HepG2 (cell line): ENCODE measurements at regions not wholly inside any gene's neighbourhood (a gene's known extent, or its start where the extent isn't known, plus 50 kb on each side); places are given as distances from the start of the nearest gene placed in this dataset.

ENCODE experiments used
- ATAC-seq: fragments of 200-7000 bp; cut with Tn5 transposase; 3 replicates; pipeline ENCODE4 v1.9.1; 2020; ENCODE audit warnings: mild to moderate bottlenecking, moderate library complexity
- BruUV-seq: library from RNA; stranded (reverse); fragments of 400-500 nt; replicated peaks from 2 replicates; lab custom pipeline; 2021; lab: Mats Ljungman, UMichigan
- CTCF ChIA-PET: fragments of 300-600 bp; formaldehyde crosslinking; extraction: SDS; loops from one replicate; lab custom pipeline; 2021; ENCODE audit warnings: low total read pairs, inconsistent platforms, low intra/inter-chr PET ratio; lab: Yijun Ruan, JAX
- POLR2A ChIA-PET: fragments of 350-600 bp; sonication (Branson Sonifier 250); formaldehyde crosslinking; loops from one replicate; lab custom pipeline; 2020; ENCODE audit warnings: antibody characterized with exemption, inconsistent platforms; lab: Yijun Ruan, JAX
- DNase-seq: peaks from one replicate; pipeline ENCODE4 v3.0.0-alpha.2; 2015; ENCODE audit warnings: low spot score
- FAIRE-seq: peaks from 3 replicates; lab custom pipeline; 2011; peaks lifted over from hg19 to GRCh38; lab: Jason Lieb, UNC
- H2AFZ ChIP-seq: one replicate; pipeline ENCODE4 v1.6.1; 2011; ENCODE audit warnings: low read length, inconsistent platforms
- H3K27ac ChIP-seq: fragments of 300-600 bp; 3 replicates; pipeline ENCODE4 v1.8.0; 2011; ENCODE audit warnings: mixed run types, mild to moderate bottlenecking, mixed read lengths, low read length, inconsistent platforms; ENCODE audit not compliant: insufficient read depth; ENCODE audit errors: extremely low read length
- H3K27me3 ChIP-seq, 2 experiments: fragments of 200-600 bp in 1 of 2; 2 replicates in 1 of 2; 3 replicates in 1 of 2; pipeline versions ENCODE4 v1.6.0 to v1.8.0; 2011; ENCODE audit warnings: low read length in 2 of 2, mild to moderate bottlenecking in 2 of 2, moderate library complexity in 2 of 2, inconsistent platforms in 1 of 2; ENCODE audit not compliant: insufficient read depth in 2 of 2, control insufficient read depth in 1 of 2
- H3K36me3 ChIP-seq, 2 experiments: fragments of 200-600 bp in 1 of 2; replicated peaks in 1 of 2; 2 replicates in 1 of 2; 3 replicates in 1 of 2; pipeline versions ENCODE4 v1.5.1 to v1.8.0; 2011; ENCODE audit warnings: low read length in 2 of 2, inconsistent platforms in 1 of 2; ENCODE audit not compliant: insufficient read depth in 2 of 2, control insufficient read depth in 1 of 2
- H3K4me1 ChIP-seq: 2 replicates; pipeline ENCODE4 v1.5.1; 2012; ENCODE audit warnings: low read length, inconsistent platforms; ENCODE audit not compliant: insufficient read depth
- H3K4me2 ChIP-seq: 2 replicates; pipeline ENCODE4 v1.6.0; 2011; ENCODE audit warnings: low read depth, low read length, inconsistent platforms
- H3K4me3 ChIP-seq, 3 experiments: fragments of 200-600 bp in 1 of 3; sonication (generic), shearing (Covaris generic) in 1 of 3; replicated peaks in 1 of 3; 2 replicates each; pipeline ENCODE4 v1.5.1; 2011 to 2016; ENCODE audit warnings: low read length in 3 of 3, inconsistent platforms in 2 of 3, low read depth in 2 of 3, mild to moderate bottlenecking in 2 of 3, control low read depth in 1 of 3, mixed read lengths in 1 of 3; ENCODE audit not compliant: insufficient read depth in 1 of 3
- H3K79me2 ChIP-seq: one replicate; pipeline ENCODE4 v1.6.1; 2011; ENCODE audit warnings: low read length, inconsistent platforms; ENCODE audit not compliant: insufficient read depth
- H3K9ac ChIP-seq: 2 replicates; pipeline ENCODE4 v1.6.0; 2011; ENCODE audit warnings: mild to moderate bottlenecking, low read depth, low read length, inconsistent platforms; ENCODE audit not compliant: insufficient read depth
- H3K9me3 ChIP-seq: 2 replicates; pipeline ENCODE4 v1.5.1; 2012; ENCODE audit warnings: mild to moderate bottlenecking, low read length
- H4K20me1 ChIP-seq: 2 replicates; pipeline ENCODE4 v1.6.0; 2011; ENCODE audit warnings: inconsistent platforms, mild to moderate bottlenecking, low read length, moderate library complexity; ENCODE audit not compliant: insufficient read depth
- BCL6 ChIP-seq: IDR thresholded peaks from 2 replicates; pipeline ENCODE4 v1.6.1; 2016; ENCODE audit warnings: missing genetic modification reagents, missing compliant biosample characterization
- BRCA1 ChIP-seq: sonication (generic); formaldehyde crosslinking; IDR thresholded peaks from 2 replicates; pipeline ENCODE4 v1.4.0; 2020; ENCODE audit warnings: missing genetic modification reagents
- EZH2 ChIP-seq: conservative IDR thresholded peaks from 2 replicates; pipeline ENCODE4 v1.6.1; 2012; ENCODE audit warnings: mild to moderate bottlenecking, low read depth, low read length, moderate library complexity
- FOXA1 ChIP-seq, 2 experiments: fragments of 450-650 bp in 1 of 2; sonication (generic) in 1 of 2; formaldehyde crosslinking in 1 of 2; IDR thresholded peaks; 2 replicates each; pipeline versions ENCODE4 v1.4.0 to v1.6.1; 2016 to 2020; ENCODE audit warnings: missing genetic modification reagents in 1 of 2
- GABPB1 ChIP-seq: IDR thresholded peaks from 2 replicates; pipeline ENCODE4 v1.6.1; 2016; ENCODE audit warnings: mild to moderate bottlenecking, missing genetic modification reagents, moderate library complexity, missing compliant biosample characterization
- HHEX ChIP-seq: IDR thresholded peaks from 2 replicates; pipeline ENCODE4 v1.6.1; 2016; ENCODE audit warnings: control low read depth
- HNRNPH1 ChIP-seq: fragments of 200-400 bp; formaldehyde crosslinking; optimal IDR thresholded peaks from 2 replicates; pipeline ENCODE3; 2017; ENCODE audit warnings: mild to moderate bottlenecking, low read depth, low read length
- NR1H2 ChIP-seq: sonication (generic); formaldehyde crosslinking; IDR thresholded peaks from 2 replicates; pipeline ENCODE4 v1.8.1; 2022; ENCODE audit warnings: low read depth, missing genetic modification reagents, borderline replicate concordance
- PHF21A ChIP-seq: sonication (generic); formaldehyde crosslinking; IDR thresholded peaks from 2 replicates; pipeline ENCODE4 v1.5.0; 2020; ENCODE audit warnings: mild to moderate bottlenecking, missing genetic modification reagents
- PRMT3 ChIP-seq: sonication (generic); formaldehyde crosslinking; IDR thresholded peaks from 2 replicates; pipeline ENCODE4 v1.8.1; 2022; ENCODE audit warnings: low read depth, mild to moderate bottlenecking, moderate library complexity, missing genetic modification reagents, borderline replicate concordance
- ZNF383 ChIP-seq: sonication (generic); formaldehyde crosslinking; IDR thresholded peaks from 2 replicates; pipeline ENCODE4 v1.4.0; 2020; ENCODE audit warnings: missing genetic modification reagents, mild to moderate bottlenecking, borderline replicate concordance
- WGBS: methylation state at CpG from one replicate; pipeline ENCODE4 v1.1.6; 2017; ENCODE audit warnings: low lambda C conversion rate; 5-methylcytosine and 5-hydroxymethylcytosine counted together
- in situ Hi-C: cut with HindIII; loops from 2 replicates; pipeline ENCODE4 v1.10.0; 2017; ENCODE audit warnings: low pct_unique_long_range_greater_than_20kb; ENCODE audit not compliant: extremely low pct_ligation_motif_present
- intact Hi-C: fragments of 100-400 bp; cut with micrococcal nuclease; formaldehyde crosslinking; loops from one replicate; pipeline ENCODE4 v1.10.0; 2022; ENCODE audit not compliant: unreplicated experiment

- H2AFZ ChIP-seq = no peak overlapping the region
- no TSS peak for BruUV-seq
- intact Hi-C loops = no loop called here
- no peak overlapping the region for H3K4me2 ChIP-seq
- no peaks in the 10 kb centered on the region for H4K20me1 ChIP-seq
- CTCF ChIA-PET = no interaction called here
- 3% methylated on average over 2 of the region's 2 CpGs for WGBS
- TF ChIP-seq GABPB1 (CRISPR knock-in tag) = no peak
- no peak for TF ChIP-seq NR1H2 (CRISPR knock-in tag)
- no peak for TF ChIP-seq EZH2
- TF ChIP-seq BRCA1 (CRISPR knock-in tag) = no peak
- peak; percentile 64; the same call in 1 of the 2 replicates for TF ChIP-seq HHEX (CRISPR knock-in tag)
- TF ChIP-seq PHF21A (CRISPR knock-in tag) = no peak
- no peak for TF ChIP-seq ZNF383 (CRISPR knock-in tag)
- no peak for TF ChIP-seq PRMT3 (CRISPR knock-in tag)
- 0 out of 2 replicates have a peak, but pooled peaks have one; percentile 32 for TF ChIP-seq BCL6
- no peak for TF ChIP-seq FOXA1 (IDR thresholded peaks at IDR 0.05)
- TF ChIP-seq FOXA1 (CRISPR knock-in tag; IDR thresholded peaks at IDR 0.05) = 0 out of 2 replicates have a peak, but pooled peaks have one; percentile 23
- no peak for TF ChIP-seq HNRNPH1
- TF ChIP-seq, all 625 proteins: peak for 3
- H3K4me3 ChIP-seq = no peak overlapping the region
- ATAC-seq (peak; percentile 50; the same call in 2 of the 3 replicates), DNase-seq (peak; percentile 1), FAIRE-seq (no peak)
- in situ Hi-C loops = no loop called here
- no peaks in the 10 kb centered on the region for H3K79me2 ChIP-seq
- no peaks in the 10 kb centered on the region for H3K36me3 ChIP-seq
- H3K27ac ChIP-seq = no peak overlapping the region
- no peaks in the 10 kb centered on the region for H3K4me1 ChIP-seq
- H3K27me3 ChIP-seq = no peaks in the 10 kb centered on the region
- H3K9ac ChIP-seq = no peak overlapping the region
- POLR2A ChIA-PET = no interaction called here
- no peaks in the 10 kb centered on the region for H3K9me3 ChIP-seq
These were observed 1414.9 kb upstream of the NUDT12 start for GRCh38 chr5:104977529-104977928.
